Glutamatergic neuron (in vitro differentiated cells): ENCODE measurements at regions not wholly inside any gene's neighbourhood (a gene's known extent, or its start where the extent isn't known, plus 50 kb on each side); places are given as distances from the start of the nearest gene placed in this dataset.

Source experiments
- DNase-seq: peaks from one replicate; pipeline ENCODE4 v3.0.0; 2022
- H3K27ac Mint-ChIP-seq: one replicate; pipeline ENCODE4 v1.8.0; 2020; ENCODE audit warnings: mild to moderate bottlenecking, mixed read lengths, inconsistent platforms; ENCODE audit not compliant: unreplicated experiment
- H3K27me3 Mint-ChIP-seq: one replicate; pipeline ENCODE4 v1.8.0; 2020; ENCODE audit warnings: mild to moderate bottlenecking, moderate library complexity, mixed read lengths, inconsistent platforms; ENCODE audit not compliant: unreplicated experiment
- H3K36me3 Mint-ChIP-seq: one replicate; pipeline ENCODE4 v1.8.0; 2020; ENCODE audit warnings: mild to moderate bottlenecking, mixed read lengths, inconsistent platforms; ENCODE audit not compliant: unreplicated experiment
- H3K4me1 Mint-ChIP-seq: one replicate; pipeline ENCODE4 v1.8.0; 2020; ENCODE audit warnings: mild to moderate bottlenecking, low read depth, mixed read lengths, inconsistent platforms; ENCODE audit not compliant: unreplicated experiment
- H3K4me3 Mint-ChIP-seq: one replicate; pipeline ENCODE4 v1.8.0; 2020; ENCODE audit warnings: mild to moderate bottlenecking, mixed read lengths, inconsistent platforms; ENCODE audit not compliant: unreplicated experiment
- H3K9me3 Mint-ChIP-seq: one replicate; pipeline ENCODE4 v1.8.0; 2020; ENCODE audit warnings: mild to moderate bottlenecking, moderate library complexity, mixed read lengths, inconsistent platforms; ENCODE audit not compliant: unreplicated experiment
- TF ChIP-seq, protein P1 (sequence below): fragments of 200-600 bp; sonication (generic); IDR thresholded peaks from one replicate; pipeline ENCODE4 v1.5.0; 2021; ENCODE audit not compliant: partially characterized antibody, unreplicated experiment

DNA sequence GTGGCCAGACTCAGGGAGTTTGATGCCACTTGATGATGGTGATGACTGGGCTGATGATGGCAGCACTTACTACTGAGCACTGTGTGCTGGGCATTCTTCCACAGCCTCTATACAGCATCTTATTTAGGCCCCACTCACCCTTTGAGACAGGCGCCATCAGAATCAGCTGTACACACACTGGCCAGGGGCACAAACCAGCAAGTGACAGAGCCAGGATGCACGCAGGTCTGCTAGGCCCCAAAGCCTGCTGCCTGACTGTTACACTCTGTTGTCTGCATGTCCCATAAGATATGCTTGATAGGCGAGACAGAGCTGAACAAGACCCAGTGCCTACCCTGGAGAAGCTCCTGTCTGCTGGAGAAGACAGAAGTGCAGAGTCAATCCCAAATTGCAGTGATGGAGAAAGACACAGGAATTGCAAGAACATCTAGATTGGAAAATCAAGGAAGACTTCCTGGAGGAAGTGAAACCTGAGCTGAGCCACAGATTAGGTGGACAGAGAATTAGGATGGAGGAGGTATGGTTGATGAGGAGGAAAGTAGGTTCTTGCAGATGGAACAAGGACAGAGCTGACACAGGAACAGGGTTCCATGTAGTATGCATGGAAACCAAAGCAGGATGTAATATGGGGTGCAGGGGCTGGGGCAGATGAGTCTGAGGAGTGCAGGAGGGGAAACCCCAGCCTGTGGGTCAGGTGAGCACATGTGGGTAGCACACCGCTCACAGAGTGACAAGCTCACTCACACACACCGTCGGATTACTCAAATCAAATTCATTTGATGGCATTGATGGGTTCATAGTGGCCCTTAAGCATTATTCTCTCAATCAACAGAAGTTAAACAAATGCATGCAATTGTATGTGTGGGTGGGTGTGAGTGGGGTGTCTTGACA lies 117.3 kb downstream of the BEGAIN start:
- H3K4me3 Mint-ChIP-seq = no peak overlapping the region
- peaks cover 11% of the 10 kb centered on the region for H3K36me3 Mint-ChIP-seq

DNA sequence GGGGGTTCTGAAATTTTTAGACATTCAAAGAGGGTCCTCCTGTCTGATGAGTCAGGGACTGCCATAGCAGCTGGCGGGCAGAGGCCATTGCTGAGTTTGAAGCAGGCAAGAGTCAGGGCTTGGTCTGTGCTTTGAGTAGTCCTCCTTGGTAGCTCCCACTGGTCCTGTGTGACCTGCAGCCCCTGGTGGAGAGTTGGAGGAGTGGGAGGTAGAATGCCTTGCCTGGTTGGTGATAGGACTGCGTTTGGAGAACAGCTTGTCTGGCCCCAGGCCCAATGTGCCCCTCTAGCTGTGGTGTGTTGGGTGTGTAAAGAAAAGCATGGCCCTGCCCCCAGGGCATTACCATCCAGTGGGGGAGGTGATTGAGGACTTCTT lies 116.7 kb downstream of the BEGAIN start:
- H3K4me1 Mint-ChIP-seq = peaks cover 9% of the 10 kb centered on the region

More for the DNA sequence above, 117.3 kb downstream of the BEGAIN start:
- TF ChIP-seq, protein P1, sequence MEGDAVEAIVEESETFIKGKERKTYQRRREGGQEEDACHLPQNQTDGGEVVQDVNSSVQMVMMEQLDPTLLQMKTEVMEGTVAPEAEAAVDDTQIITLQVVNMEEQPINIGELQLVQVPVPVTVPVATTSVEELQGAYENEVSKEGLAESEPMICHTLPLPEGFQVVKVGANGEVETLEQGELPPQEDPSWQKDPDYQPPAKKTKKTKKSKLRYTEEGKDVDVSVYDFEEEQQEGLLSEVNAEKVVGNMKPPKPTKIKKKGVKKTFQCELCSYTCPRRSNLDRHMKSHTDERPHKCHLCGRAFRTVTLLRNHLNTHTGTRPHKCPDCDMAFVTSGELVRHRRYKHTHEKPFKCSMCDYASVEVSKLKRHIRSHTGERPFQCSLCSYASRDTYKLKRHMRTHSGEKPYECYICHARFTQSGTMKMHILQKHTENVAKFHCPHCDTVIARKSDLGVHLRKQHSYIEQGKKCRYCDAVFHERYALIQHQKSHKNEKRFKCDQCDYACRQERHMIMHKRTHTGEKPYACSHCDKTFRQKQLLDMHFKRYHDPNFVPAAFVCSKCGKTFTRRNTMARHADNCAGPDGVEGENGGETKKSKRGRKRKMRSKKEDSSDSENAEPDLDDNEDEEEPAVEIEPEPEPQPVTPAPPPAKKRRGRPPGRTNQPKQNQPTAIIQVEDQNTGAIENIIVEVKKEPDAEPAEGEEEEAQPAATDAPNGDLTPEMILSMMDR = no peak
- Mint-ChIP-seq H3K27me3 (no peaks in the 10 kb centered on the region), H3K27ac (no peak overlapping the region), H3K9me3 (peaks cover 2% of the 10 kb centered on the region), H3K4me1 (peaks cover 9% of the 10 kb centered on the region)
- no peak for DNase-seq

DNA sequence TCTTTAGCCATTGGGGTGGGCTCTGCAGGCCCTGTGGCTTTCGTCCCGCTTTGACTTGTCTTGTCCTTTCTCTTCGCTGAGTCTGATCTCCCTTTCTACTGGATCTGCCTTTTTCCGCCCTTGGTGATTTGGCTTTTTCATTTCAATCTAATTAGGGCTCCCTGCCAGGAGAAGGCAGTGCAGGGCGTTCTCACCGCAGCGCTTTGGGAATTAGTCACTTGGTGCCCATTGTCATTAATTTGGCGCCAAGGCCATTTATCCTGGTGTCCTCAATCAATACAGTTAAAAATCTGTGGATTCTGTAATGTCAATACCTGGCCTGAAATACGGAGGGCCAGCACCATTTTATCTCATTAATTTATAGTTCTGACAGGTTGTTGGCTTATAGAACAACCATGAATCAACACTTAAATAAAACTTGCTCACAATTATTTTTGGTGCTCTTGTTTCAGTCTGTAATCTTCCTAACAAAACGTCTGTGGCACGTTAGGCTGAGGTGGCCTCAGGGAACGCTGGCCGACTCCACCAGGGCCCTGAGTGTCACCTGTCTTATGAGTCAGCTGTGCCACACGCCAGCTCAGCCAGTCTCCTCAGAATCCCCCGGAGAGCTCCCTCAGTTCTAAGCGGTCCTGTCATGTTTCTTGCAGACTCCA lies 115.7 kb downstream of the BEGAIN start:
- peaks cover 11% of the 10 kb centered on the region for H3K4me1 Mint-ChIP-seq
- DNase-seq = no peak
- peaks cover 2% of the 10 kb centered on the region for H3K27me3 Mint-ChIP-seq
- TF ChIP-seq, protein P1 = no peak
- peaks cover 11% of the 10 kb centered on the region for H3K36me3 Mint-ChIP-seq
- H3K9me3 Mint-ChIP-seq = peaks cover 2% of the 10 kb centered on the region
- no peak overlapping the region for H3K4me3 Mint-ChIP-seq
- H3K27ac Mint-ChIP-seq = no peak overlapping the region

More for the DNA sequence above, 116.7 kb downstream of the BEGAIN start:
- no peak for DNase-seq
- H3K36me3 Mint-ChIP-seq = peaks cover 11% of the 10 kb centered on the region
- no peaks in the 10 kb centered on the region for H3K27me3 Mint-ChIP-seq
- peaks cover 2% of the 10 kb centered on the region for H3K9me3 Mint-ChIP-seq
- H3K4me3 Mint-ChIP-seq = no peak overlapping the region
- H3K27ac Mint-ChIP-seq = no peak overlapping the region
- TF ChIP-seq, protein P1 = no peak

DNA sequence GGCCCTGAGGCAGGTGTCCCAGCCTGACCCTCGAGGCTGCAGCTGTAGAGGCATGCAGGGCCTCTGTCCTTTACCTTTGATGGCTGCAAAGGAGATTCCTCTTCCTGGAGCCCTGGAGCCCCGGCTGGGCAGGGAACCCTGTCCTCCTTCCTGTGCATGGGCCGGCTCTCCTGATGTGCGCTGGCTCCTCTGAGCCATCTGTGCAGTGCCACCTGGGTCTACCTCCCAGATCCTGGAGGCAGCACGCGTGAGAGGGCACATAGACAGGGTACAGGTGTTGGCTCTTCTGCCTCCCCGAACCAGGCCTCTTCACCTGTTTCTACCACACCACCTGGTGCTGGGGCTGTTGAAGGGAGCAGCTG lies 115.1 kb downstream of the BEGAIN start:
- TF ChIP-seq, protein P1 = no peak
- Mint-ChIP-seq H3K4me1 (peaks cover 16% of the 10 kb centered on the region), H3K27ac (no peak overlapping the region), H3K4me3 (no peak overlapping the region), H3K27me3 (peaks cover 2% of the 10 kb centered on the region), H3K9me3 (peaks cover 2% of the 10 kb centered on the region), H3K36me3 (peaks cover 11% of the 10 kb centered on the region)
- no peak for DNase-seq

DNA sequence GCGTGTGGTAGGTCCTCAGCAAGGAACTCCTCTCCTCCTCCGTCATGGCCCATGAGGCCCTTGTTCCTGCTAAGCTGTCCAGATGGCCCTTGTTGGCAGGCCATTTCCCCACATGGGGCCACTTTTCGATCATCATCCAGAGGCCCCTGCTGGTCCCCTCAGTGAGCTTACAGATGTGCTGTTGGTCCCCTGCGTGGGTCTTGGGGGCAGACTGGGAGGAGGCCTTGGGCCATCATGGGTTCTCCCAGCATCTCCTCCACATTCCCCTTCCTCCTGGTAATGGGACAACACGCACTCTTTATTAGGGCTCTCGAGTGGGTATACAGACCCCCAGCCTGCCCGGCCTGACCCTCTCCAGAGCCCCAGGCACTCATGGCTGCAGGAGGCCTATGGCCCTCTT lies 114.7 kb downstream of the BEGAIN start:
- peaks cover 20% of the 10 kb centered on the region for H3K4me1 Mint-ChIP-seq
- H3K27me3 Mint-ChIP-seq = peaks cover 2% of the 10 kb centered on the region
- no peak for DNase-seq
- H3K27ac Mint-ChIP-seq = no peak overlapping the region
- H3K9me3 Mint-ChIP-seq = peaks cover 2% of the 10 kb centered on the region
- no peak overlapping the region for H3K4me3 Mint-ChIP-seq
- H3K36me3 Mint-ChIP-seq = peaks cover 11% of the 10 kb centered on the region
- TF ChIP-seq, protein P1 = no peak
